LNCAP (cell line): ENCODE measurements at regions not wholly inside any gene's neighbourhood (a gene's known extent, or its start where the extent isn't known, plus 50 kb on each side); places are given as distances from the start of the nearest gene placed in this dataset.

Experiments used
- CTCF ChIP-seq: fragments of 450-650 bp; IDR thresholded peaks from 2 replicates; pipeline ENCODE4 v1.5.1; 2017; ENCODE audit warnings: mild to moderate bottlenecking

GRCh38 chr1:114250683-114251572 is 97.3 kb upstream of the SYT6 start:
- TF ChIP-seq CTCF: no peak

GRCh38 chr1:114249691-114250090 is 96.0 kb upstream of the SYT6 start:
- TF ChIP-seq CTCF: no peak

GRCh38 chr1:114248162-114248561 is 94.5 kb upstream of the SYT6 start:
- no peak for TF ChIP-seq CTCF

- TF ChIP-seq CTCF: no peak
These were observed 84.4 kb upstream of the SYT6 start for GRCh38 chr1:114238053-114238452.

GRCh38 chr1:114236517-114236916 is 82.8 kb upstream of the SYT6 start:
- TF ChIP-seq CTCF: no peak

- TF ChIP-seq CTCF: no peak
These were observed 82.3 kb upstream of the SYT6 start for GRCh38 chr1:114235960-114236359.

GRCh38 chr1:114235281-114235680 is 81.6 kb upstream of the SYT6 start:
- TF ChIP-seq CTCF: no peak
